ENCODE measurements at regions not wholly inside any gene's neighbourhood (a gene's known extent, or its start where the extent isn't known, plus 50 kb on each side); places are given as distances from the start of the nearest gene placed in this dataset.

GRCh38 chr3:188949456-188949855 is 222.3 kb upstream of the TPRG1 start:
- H3K27me3 Mint-ChIP-seq (ENCODE audit: insufficient read depth, unreplicated experiment), result no peaks in the 10 kb centered on the region
- no peak overlapping the region for H3K4me3 Mint-ChIP-seq (ENCODE audit: unreplicated experiment)
- Histone ChIP-seq H3K36me3 (ENCODE audit: control insufficient read depth, insufficient read depth, low read length) (no peaks in the 10 kb centered on the region), H3K9me3 (no peaks in the 10 kb centered on the region), H3K4me3 (ENCODE audit: low read depth, low read length) (no peak overlapping the region), H3K4me1 (peaks cover 30% of the 10 kb centered on the region), H3K27me3 (replicated peaks; ENCODE audit: control insufficient read depth, insufficient read depth, low read length) (no peaks in the 10 kb centered on the region)
- DNase-seq, result no peak
- no TSS peak for BruUV-seq (replicated peaks)
- ChIA-PET CTCF (no interaction called here), POLR2A (no interaction called here)
- H3K4me1 Mint-ChIP-seq (ENCODE audit: low read depth, unreplicated experiment), result peaks cover 19% of the 10 kb centered on the region
- TF ChIP-seq, protein P1, sequence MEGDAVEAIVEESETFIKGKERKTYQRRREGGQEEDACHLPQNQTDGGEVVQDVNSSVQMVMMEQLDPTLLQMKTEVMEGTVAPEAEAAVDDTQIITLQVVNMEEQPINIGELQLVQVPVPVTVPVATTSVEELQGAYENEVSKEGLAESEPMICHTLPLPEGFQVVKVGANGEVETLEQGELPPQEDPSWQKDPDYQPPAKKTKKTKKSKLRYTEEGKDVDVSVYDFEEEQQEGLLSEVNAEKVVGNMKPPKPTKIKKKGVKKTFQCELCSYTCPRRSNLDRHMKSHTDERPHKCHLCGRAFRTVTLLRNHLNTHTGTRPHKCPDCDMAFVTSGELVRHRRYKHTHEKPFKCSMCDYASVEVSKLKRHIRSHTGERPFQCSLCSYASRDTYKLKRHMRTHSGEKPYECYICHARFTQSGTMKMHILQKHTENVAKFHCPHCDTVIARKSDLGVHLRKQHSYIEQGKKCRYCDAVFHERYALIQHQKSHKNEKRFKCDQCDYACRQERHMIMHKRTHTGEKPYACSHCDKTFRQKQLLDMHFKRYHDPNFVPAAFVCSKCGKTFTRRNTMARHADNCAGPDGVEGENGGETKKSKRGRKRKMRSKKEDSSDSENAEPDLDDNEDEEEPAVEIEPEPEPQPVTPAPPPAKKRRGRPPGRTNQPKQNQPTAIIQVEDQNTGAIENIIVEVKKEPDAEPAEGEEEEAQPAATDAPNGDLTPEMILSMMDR (IDR thresholded peaks at IDR 0.05; ENCODE audit: insufficient read depth in 1 of 2, low read depth in 1 of 2, low read length in 1 of 2, severe bottlenecking in 1 of 2, unreplicated experiment in 1 of 2), result no peak
- H3K9me3 Mint-ChIP-seq (ENCODE audit: unreplicated experiment), result no peaks in the 10 kb centered on the region
- peaks cover 7% of the 10 kb centered on the region for H3K36me3 Mint-ChIP-seq (ENCODE audit: insufficient read depth, unreplicated experiment)
- intact Hi-C loops (cut with micrococcal nuclease; ENCODE audit: unreplicated experiment), result loop anchor here (5.0 kb wide), 1 partner anchor 67 kb away; no protein-coding TSS in a partner anchor
- H3K27ac Mint-ChIP-seq (ENCODE audit: unreplicated experiment), result peak overlapping the region; percentile 71

- Mint-ChIP-seq H3K27me3 (ENCODE audit: insufficient read depth, unreplicated experiment) (no peaks in the 10 kb centered on the region), H3K27ac (ENCODE audit: unreplicated experiment) (no peak overlapping the region), H3K9me3 (ENCODE audit: unreplicated experiment) (no peaks in the 10 kb centered on the region), H3K4me1 (ENCODE audit: low read depth, unreplicated experiment) (peaks cover 19% of the 10 kb centered on the region), H3K4me3 (ENCODE audit: unreplicated experiment) (no peak overlapping the region), H3K36me3 (ENCODE audit: insufficient read depth, unreplicated experiment) (peaks cover 4% of the 10 kb centered on the region)
- Histone ChIP-seq H3K4me3 (ENCODE audit: low read depth, low read length) (no peak overlapping the region), H3K4me1 (peaks cover 30% of the 10 kb centered on the region), H3K9me3 (no peaks in the 10 kb centered on the region), H3K36me3 (ENCODE audit: control insufficient read depth, insufficient read depth, low read length) (no peaks in the 10 kb centered on the region), H3K27me3 (replicated peaks; ENCODE audit: control insufficient read depth, insufficient read depth, low read length) (no peaks in the 10 kb centered on the region)
- DNase-seq, result no peak
- intact Hi-C loops (cut with micrococcal nuclease; ENCODE audit: unreplicated experiment), result loop anchor here (5.0 to 10.0 kb wide), 5 partner anchors 68 to 898 kb away; partner anchors contain the start of gene LPP
- ChIA-PET POLR2A (no interaction called here), CTCF (interaction anchor here (1.0 kb wide), 1 partner anchor 1212 kb away, joined by 3 read pairs; no protein-coding TSS in a partner anchor)
- TF ChIP-seq, protein P1 (IDR thresholded peaks at IDR 0.05; ENCODE audit: insufficient read depth in 1 of 2, low read depth in 1 of 2, low read length in 1 of 2, severe bottlenecking in 1 of 2, unreplicated experiment in 1 of 2), result no peak
- BruUV-seq (replicated peaks), result no TSS peak
Observed at GRCh38 chr3:188949996-188950395, 221.8 kb upstream of the TPRG1 start.

GRCh38 chr3:188950832-188951489 is 220.8 kb upstream of the TPRG1 start:
- peak overlapping the region; percentile 73 for H3K27ac Mint-ChIP-seq (ENCODE audit: unreplicated experiment)
- H3K27me3 Mint-ChIP-seq (ENCODE audit: insufficient read depth, unreplicated experiment), result no peaks in the 10 kb centered on the region
- no peaks in the 10 kb centered on the region for H3K9me3 Mint-ChIP-seq (ENCODE audit: unreplicated experiment)
- Histone ChIP-seq H3K27me3 (replicated peaks; ENCODE audit: control insufficient read depth, insufficient read depth, low read length) (no peaks in the 10 kb centered on the region), H3K4me3 (ENCODE audit: low read depth, low read length) (no peak overlapping the region), H3K9me3 (no peaks in the 10 kb centered on the region), H3K36me3 (ENCODE audit: control insufficient read depth, insufficient read depth, low read length) (no peaks in the 10 kb centered on the region), H3K4me1 (peaks cover 30% of the 10 kb centered on the region)
- ChIA-PET POLR2A (no interaction called here), CTCF (interaction anchor here (1.0 kb wide), 1 partner anchor 1213 kb away, joined by 3 read pairs; no protein-coding TSS in a partner anchor)
- no peaks in the 10 kb centered on the region for H3K36me3 Mint-ChIP-seq (ENCODE audit: insufficient read depth, unreplicated experiment)
- no peak overlapping the region for H3K4me3 Mint-ChIP-seq (ENCODE audit: unreplicated experiment)
- BruUV-seq (replicated peaks), result no TSS peak
- peaks cover 19% of the 10 kb centered on the region for H3K4me1 Mint-ChIP-seq (ENCODE audit: low read depth, unreplicated experiment)
- TF ChIP-seq, protein P1 (IDR thresholded peaks at IDR 0.05; ENCODE audit: insufficient read depth in 1 of 2, low read depth in 1 of 2, low read length in 1 of 2, severe bottlenecking in 1 of 2, unreplicated experiment in 1 of 2), result no peak
- DNase-seq, result peak; percentile 20 to 55
- intact Hi-C loops (cut with micrococcal nuclease; ENCODE audit: unreplicated experiment), result loop anchor here (5.0 to 10.0 kb wide), 4 partner anchors 564 to 899 kb away; partner anchors contain the start of gene LPP
